ENCODE measurements at regions not wholly inside any gene's neighbourhood (a gene's known extent, or its start where the extent isn't known, plus 50 kb on each side); places are given as distances from the start of the nearest gene placed in this dataset.

DNA sequence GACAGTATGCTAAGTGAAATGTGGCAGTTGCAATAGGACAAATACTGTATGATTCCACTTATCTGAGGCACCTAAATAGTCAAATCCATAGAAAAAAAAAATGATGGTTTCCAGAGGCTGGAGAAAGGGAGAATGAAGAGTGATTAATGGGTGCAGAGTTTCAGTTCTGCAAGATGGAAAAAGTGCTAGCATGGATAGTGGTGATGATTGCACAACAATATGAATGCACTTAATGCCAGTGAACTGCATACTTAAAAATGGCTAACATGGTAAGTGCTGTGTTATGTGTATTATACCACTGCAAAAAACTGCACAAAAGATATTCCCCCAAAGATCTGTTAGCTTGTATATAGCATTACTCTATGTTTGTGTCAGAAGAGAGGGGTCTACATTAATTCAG, 185.4 kb downstream of the INHBB start:
- TF ChIP-seq BRD9 (IDR thresholded peaks at IDR 0.05; ENCODE audit: low read depth, partially characterized antibody), result no peak
- TF ChIP-seq ZNF79 (CRISPR knock-in tag; IDR thresholded peaks at IDR 0.05; ENCODE audit: low read depth), result no peak
- TF ChIP-seq, protein P1, sequence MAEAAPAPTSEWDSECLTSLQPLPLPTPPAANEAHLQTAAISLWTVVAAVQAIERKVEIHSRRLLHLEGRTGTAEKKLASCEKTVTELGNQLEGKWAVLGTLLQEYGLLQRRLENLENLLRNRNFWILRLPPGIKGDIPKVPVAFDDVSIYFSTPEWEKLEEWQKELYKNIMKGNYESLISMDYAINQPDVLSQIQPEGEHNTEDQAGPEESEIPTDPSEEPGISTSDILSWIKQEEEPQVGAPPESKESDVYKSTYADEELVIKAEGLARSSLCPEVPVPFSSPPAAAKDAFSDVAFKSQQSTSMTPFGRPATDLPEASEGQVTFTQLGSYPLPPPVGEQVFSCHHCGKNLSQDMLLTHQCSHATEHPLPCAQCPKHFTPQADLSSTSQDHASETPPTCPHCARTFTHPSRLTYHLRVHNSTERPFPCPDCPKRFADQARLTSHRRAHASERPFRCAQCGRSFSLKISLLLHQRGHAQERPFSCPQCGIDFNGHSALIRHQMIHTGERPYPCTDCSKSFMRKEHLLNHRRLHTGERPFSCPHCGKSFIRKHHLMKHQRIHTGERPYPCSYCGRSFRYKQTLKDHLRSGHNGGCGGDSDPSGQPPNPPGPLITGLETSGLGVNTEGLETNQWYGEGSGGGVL (CRISPR knock-in tag; IDR thresholded peaks at IDR 0.05), result no peak
- TF ChIP-seq CEBPB (tag; IDR thresholded peaks at IDR 0.05), result peak; percentile 67
- no peak for TF ChIP-seq CEBPG (CRISPR knock-in tag; IDR thresholded peaks at IDR 0.05)
- TF ChIP-seq CEBPG (tag; conservative IDR thresholded peaks at IDR 0.05 in 1 of 2, IDR thresholded peaks at IDR 0.05 in 1 of 2), result peak in 1 of 2 experiments; percentile 41; a peak in 1 of 4 replicates
- TF ChIP-seq TRIM24 (IDR thresholded peaks at IDR 0.05), result no peak
- TF ChIP-seq, protein P2, sequence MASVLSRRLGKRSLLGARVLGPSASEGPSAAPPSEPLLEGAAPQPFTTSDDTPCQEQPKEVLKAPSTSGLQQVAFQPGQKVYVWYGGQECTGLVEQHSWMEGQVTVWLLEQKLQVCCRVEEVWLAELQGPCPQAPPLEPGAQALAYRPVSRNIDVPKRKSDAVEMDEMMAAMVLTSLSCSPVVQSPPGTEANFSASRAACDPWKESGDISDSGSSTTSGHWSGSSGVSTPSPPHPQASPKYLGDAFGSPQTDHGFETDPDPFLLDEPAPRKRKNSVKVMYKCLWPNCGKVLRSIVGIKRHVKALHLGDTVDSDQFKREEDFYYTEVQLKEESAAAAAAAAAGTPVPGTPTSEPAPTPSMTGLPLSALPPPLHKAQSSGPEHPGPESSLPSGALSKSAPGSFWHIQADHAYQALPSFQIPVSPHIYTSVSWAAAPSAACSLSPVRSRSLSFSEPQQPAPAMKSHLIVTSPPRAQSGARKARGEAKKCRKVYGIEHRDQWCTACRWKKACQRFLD (CRISPR knock-in tag; IDR thresholded peaks at IDR 0.05), result no peak
- TF ChIP-seq PPARD (CRISPR knock-in tag; IDR thresholded peaks at IDR 0.05), result no peak
- TF ChIP-seq, protein P3, sequence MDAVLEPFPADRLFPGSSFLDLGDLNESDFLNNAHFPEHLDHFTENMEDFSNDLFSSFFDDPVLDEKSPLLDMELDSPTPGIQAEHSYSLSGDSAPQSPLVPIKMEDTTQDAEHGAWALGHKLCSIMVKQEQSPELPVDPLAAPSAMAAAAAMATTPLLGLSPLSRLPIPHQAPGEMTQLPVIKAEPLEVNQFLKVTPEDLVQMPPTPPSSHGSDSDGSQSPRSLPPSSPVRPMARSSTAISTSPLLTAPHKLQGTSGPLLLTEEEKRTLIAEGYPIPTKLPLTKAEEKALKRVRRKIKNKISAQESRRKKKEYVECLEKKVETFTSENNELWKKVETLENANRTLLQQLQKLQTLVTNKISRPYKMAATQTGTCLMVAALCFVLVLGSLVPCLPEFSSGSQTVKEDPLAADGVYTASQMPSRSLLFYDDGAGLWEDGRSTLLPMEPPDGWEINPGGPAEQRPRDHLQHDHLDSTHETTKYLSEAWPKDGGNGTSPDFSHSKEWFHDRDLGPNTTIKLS (IDR thresholded peaks at IDR 0.05; ENCODE audit: borderline replicate concordance, low read depth), result no peak
- TF ChIP-seq PRPF4 (IDR thresholded peaks at IDR 0.05; ENCODE audit: insufficient read depth, low read depth, low read length, poor library complexity, severe bottlenecking), result no peak
- TF ChIP-seq, protein P4, sequence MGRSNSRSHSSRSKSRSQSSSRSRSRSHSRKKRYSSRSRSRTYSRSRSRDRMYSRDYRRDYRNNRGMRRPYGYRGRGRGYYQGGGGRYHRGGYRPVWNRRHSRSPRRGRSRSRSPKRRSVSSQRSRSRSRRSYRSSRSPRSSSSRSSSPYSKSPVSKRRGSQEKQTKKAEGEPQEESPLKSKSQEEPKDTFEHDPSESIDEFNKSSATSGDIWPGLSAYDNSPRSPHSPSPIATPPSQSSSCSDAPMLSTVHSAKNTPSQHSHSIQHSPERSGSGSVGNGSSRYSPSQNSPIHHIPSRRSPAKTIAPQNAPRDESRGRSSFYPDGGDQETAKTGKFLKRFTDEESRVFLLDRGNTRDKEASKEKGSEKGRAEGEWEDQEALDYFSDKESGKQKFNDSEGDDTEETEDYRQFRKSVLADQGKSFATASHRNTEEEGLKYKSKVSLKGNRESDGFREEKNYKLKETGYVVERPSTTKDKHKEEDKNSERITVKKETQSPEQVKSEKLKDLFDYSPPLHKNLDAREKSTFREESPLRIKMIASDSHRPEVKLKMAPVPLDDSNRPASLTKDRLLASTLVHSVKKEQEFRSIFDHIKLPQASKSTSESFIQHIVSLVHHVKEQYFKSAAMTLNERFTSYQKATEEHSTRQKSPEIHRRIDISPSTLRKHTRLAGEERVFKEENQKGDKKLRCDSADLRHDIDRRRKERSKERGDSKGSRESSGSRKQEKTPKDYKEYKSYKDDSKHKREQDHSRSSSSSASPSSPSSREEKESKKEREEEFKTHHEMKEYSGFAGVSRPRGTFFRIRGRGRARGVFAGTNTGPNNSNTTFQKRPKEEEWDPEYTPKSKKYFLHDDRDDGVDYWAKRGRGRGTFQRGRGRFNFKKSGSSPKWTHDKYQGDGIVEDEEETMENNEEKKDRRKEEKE (IDR thresholded peaks at IDR 0.05; ENCODE audit: borderline replicate concordance in 1 of 2, control insufficient read depth in 1 of 2, low read depth in 2 of 2, low read length in 1 of 2), result no peak
- TF ChIP-seq TAF7 (tag; IDR thresholded peaks at IDR 0.05), result no peak
- no peak overlapping the region for H3K9ac ChIP-seq (ENCODE audit: insufficient read depth in 1 of 2, low read depth in 2 of 2, low read length in 2 of 2)
- no peaks in the 10 kb centered on the region for H3K79me2 ChIP-seq (ENCODE audit: control insufficient read depth, insufficient read depth, low read length)
- H3K36me3 ChIP-seq (ENCODE audit: control insufficient read depth, insufficient read depth, low read length), result no peaks in the 10 kb centered on the region
- BruUV-seq (replicated peaks), result no TSS peak
- FAIRE-seq, result no peak
- no peaks in the 10 kb centered on the region for H3K9me3 ChIP-seq (replicated peaks; ENCODE audit: control insufficient read depth, insufficient read depth, low read depth, low read length)
- H2AFZ ChIP-seq (ENCODE audit: low read depth, low read length), result no peak overlapping the region
- H3K27ac ChIP-seq (ENCODE audit: extremely low read depth, low read depth, low read length), result no peak overlapping the region
- ATAC-seq, result no peak
- intact Hi-C loops (cut with micrococcal nuclease), result no loop called here
- ChIA-PET POLR2A (interaction anchor here (0.6 kb wide), 1 partner anchor 249 kb away, joined by 3 read pairs; no protein-coding TSS in a partner anchor), CTCF (ENCODE audit: low intra/inter-chr PET ratio) (no interaction called here)
- H3K27me3 ChIP-seq (ENCODE audit: control insufficient read depth in 2 of 2, insufficient read depth in 2 of 2, low read length in 2 of 2), result peaks cover 15 to 62% of the 10 kb centered on the region in 2 experiments; a peak in 3 of 5 replicates
- H3K4me3 ChIP-seq, result no peak overlapping the region
- no peak for DNase-seq (ENCODE audit: extremely low read depth in 1 of 4, low spot score in 3 of 4)
- H4K20me1 ChIP-seq (replicated peaks; ENCODE audit: control insufficient read depth, insufficient read depth, low read length), result no peaks in the 10 kb centered on the region
- H3K9me1 ChIP-seq (ENCODE audit: control insufficient read depth, insufficient read depth, low read length), result no peaks in the 10 kb centered on the region
- H3K4me2 ChIP-seq (ENCODE audit: insufficient read depth, low read length), result no peak overlapping the region
- in situ Hi-C loops (cut with MboI), result no loop called here
- H3K4me1 ChIP-seq (replicated peaks in 1 of 2; ENCODE audit: control insufficient read depth in 2 of 2, insufficient read depth in 2 of 2, low read length in 2 of 2), result no peaks in the 10 kb centered on the region
